ENCODE measurements at regions not wholly inside any gene's neighbourhood (a gene's known extent, or its start where the extent isn't known, plus 50 kb on each side); places are given as distances from the start of the nearest gene placed in this dataset.

- no peak for TF ChIP-seq PKNOX1 (IDR thresholded peaks at IDR 0.05)
- no peak for TF ChIP-seq ELF4 (IDR thresholded peaks at IDR 0.05)
- no peak for TF ChIP-seq FOXM1 (IDR thresholded peaks at IDR 0.05; ENCODE audit: borderline replicate concordance)
- no peak for TF ChIP-seq SP1 (IDR thresholded peaks at IDR 0.05)
- no peak for TF ChIP-seq FOXK2 (IDR thresholded peaks at IDR 0.05)
Observed at GRCh38 chr15:35209838-35210237, 124.7 kb upstream of the NANOGP8 start.

Measured in HEK293T (cell line).